MM.1S (cell line): ENCODE measurements at regions not wholly inside any gene's neighbourhood (a gene's known extent, or its start where the extent isn't known, plus 50 kb on each side); places are given as distances from the start of the nearest gene placed in this dataset.

Experiments used
- DNase-seq: peaks from one replicate; pipeline ENCODE4 v3.0.0-alpha.2; 2015
- H2AFZ ChIP-seq: fragments of 300-600 bp; sonication (generic); 2 replicates; pipeline ENCODE4 v1.6.0; 2016; ENCODE audit warnings: antibody characterized with exemption, low read length
- H3F3A ChIP-seq: fragments of 300-600 bp; sonication (generic); 2 replicates; pipeline ENCODE4 v1.6.1; 2016; ENCODE audit warnings: mild to moderate bottlenecking, antibody characterized with exemption, low read length, moderate library complexity, mixed read lengths; ENCODE audit not compliant: insufficient read depth
- H3K27ac ChIP-seq: fragments of 300-600 bp; sonication (generic); 2 replicates; pipeline ENCODE4 v1.5.1; 2016; ENCODE audit warnings: mild to moderate bottlenecking, low read length
- H3K27me3 ChIP-seq: fragments of 300-600 bp; sonication (generic); replicated peaks from 2 replicates; pipeline ENCODE4 v1.6.0; 2016; ENCODE audit warnings: low read length; ENCODE audit not compliant: insufficient read depth
- H3K36me3 ChIP-seq: fragments of 300-600 bp; sonication (generic); replicated peaks from 2 replicates; pipeline ENCODE4 v1.6.1; 2016; ENCODE audit warnings: mild to moderate bottlenecking, low read length, mixed read lengths; ENCODE audit not compliant: insufficient read depth
- H3K4me1 ChIP-seq: fragments of 300-600 bp; sonication (generic); 2 replicates; pipeline ENCODE4 v1.6.1; 2016; ENCODE audit warnings: low read length, mixed read lengths
- H3K4me2 ChIP-seq: fragments of 300-600 bp; sonication (generic); 2 replicates; pipeline ENCODE4 v1.6.0; 2016; ENCODE audit warnings: low read depth, low read length
- H3K4me3 ChIP-seq: fragments of 300-600 bp; sonication (generic); 2 replicates; pipeline ENCODE4 v1.5.1; 2016; ENCODE audit warnings: low read length, mixed read lengths
- H3K79me2 ChIP-seq: fragments of 300-600 bp; sonication (generic); 2 replicates; pipeline ENCODE4 v1.6.1; 2016; ENCODE audit warnings: mixed run types, low read length, mixed read lengths
- H3K9ac ChIP-seq: fragments of 300-600 bp; sonication (generic); 2 replicates; pipeline ENCODE4 v1.6.1; 2016; ENCODE audit warnings: low read length, mixed read lengths
- H3K9me2 ChIP-seq: fragments of 300-600 bp; sonication (generic); replicated peaks from 2 replicates; pipeline ENCODE4 v1.6.1; 2016; ENCODE audit warnings: mild to moderate bottlenecking, low read length, mixed read lengths; ENCODE audit not compliant: insufficient read depth
- H3K9me3 ChIP-seq: fragments of 300-600 bp; sonication (generic); replicated peaks from 2 replicates; pipeline ENCODE4 v1.6.1; 2016; ENCODE audit warnings: mild to moderate bottlenecking, low read length, mixed read lengths; ENCODE audit not compliant: insufficient read depth
- H4K20me1 ChIP-seq: fragments of 300-600 bp; sonication (generic); 2 replicates; pipeline ENCODE4 v1.6.1; 2016; ENCODE audit warnings: mild to moderate bottlenecking, low read length, moderate library complexity, mixed read lengths; ENCODE audit not compliant: insufficient read depth
- EZH2 ChIP-seq: fragments of 300-600 bp; sonication (generic); optimal IDR thresholded peaks from 2 replicates; pipeline ENCODE3; 2017; ENCODE audit warnings: low read depth, mild to moderate bottlenecking, antibody characterized with exemption, low read length, mixed read lengths
- EZH2phosphoT487 ChIP-seq: fragments of 300-600 bp; sonication (generic); IDR thresholded peaks from 2 replicates; pipeline ENCODE4 v1.6.1; 2018; ENCODE audit warnings: antibody characterized with exemption, low read length
- TF ChIP-seq, protein P1 (sequence below): fragments of 300-600 bp; sonication (generic); IDR thresholded peaks from 2 replicates; pipeline ENCODE4 v1.5.1; 2016; ENCODE audit warnings: antibody characterized with exemption, low read length, mixed read lengths

DNA sequence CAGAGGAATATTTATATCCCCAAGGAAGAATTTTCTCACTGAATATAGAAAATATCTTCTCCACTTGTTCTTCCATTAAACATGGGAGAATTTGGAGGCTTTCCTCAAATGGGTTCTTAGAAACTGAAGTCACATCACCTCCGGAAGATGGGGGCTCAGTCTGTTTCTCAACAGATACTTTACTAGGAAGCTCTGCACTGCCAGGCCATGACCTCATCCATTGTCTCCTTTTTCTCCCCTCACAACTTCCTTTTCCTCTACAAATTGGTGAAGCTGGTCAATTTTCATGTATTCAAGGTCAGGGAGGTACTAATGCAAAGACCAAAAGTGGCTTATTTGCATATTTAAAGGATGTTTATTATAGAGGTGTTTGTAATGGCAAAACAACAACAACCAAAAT is 173.1 kb downstream of the RNF152 start:
- H3K4me3 ChIP-seq = no peak overlapping the region
- no peaks in the 10 kb centered on the region for H3K9me2 ChIP-seq
- H3K9ac ChIP-seq = no peak overlapping the region
- no peaks in the 10 kb centered on the region for H3K9me3 ChIP-seq
- H2AFZ ChIP-seq = no peak overlapping the region
- no peaks in the 10 kb centered on the region for H3K79me2 ChIP-seq
- H4K20me1 ChIP-seq = no peaks in the 10 kb centered on the region
- TF ChIP-seq EZH2phosphoT487 = no peak
- TF ChIP-seq, protein P1, sequence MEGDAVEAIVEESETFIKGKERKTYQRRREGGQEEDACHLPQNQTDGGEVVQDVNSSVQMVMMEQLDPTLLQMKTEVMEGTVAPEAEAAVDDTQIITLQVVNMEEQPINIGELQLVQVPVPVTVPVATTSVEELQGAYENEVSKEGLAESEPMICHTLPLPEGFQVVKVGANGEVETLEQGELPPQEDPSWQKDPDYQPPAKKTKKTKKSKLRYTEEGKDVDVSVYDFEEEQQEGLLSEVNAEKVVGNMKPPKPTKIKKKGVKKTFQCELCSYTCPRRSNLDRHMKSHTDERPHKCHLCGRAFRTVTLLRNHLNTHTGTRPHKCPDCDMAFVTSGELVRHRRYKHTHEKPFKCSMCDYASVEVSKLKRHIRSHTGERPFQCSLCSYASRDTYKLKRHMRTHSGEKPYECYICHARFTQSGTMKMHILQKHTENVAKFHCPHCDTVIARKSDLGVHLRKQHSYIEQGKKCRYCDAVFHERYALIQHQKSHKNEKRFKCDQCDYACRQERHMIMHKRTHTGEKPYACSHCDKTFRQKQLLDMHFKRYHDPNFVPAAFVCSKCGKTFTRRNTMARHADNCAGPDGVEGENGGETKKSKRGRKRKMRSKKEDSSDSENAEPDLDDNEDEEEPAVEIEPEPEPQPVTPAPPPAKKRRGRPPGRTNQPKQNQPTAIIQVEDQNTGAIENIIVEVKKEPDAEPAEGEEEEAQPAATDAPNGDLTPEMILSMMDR = no peak
- TF ChIP-seq EZH2 = no peak
- no peak overlapping the region for H3K4me2 ChIP-seq
- no peaks in the 10 kb centered on the region for H3K36me3 ChIP-seq
- DNase-seq = no peak
- H3K4me1 ChIP-seq = no peaks in the 10 kb centered on the region
- no peaks in the 10 kb centered on the region for H3F3A ChIP-seq
- no peaks in the 10 kb centered on the region for H3K27me3 ChIP-seq
- H3K27ac ChIP-seq = no peak overlapping the region

DNA sequence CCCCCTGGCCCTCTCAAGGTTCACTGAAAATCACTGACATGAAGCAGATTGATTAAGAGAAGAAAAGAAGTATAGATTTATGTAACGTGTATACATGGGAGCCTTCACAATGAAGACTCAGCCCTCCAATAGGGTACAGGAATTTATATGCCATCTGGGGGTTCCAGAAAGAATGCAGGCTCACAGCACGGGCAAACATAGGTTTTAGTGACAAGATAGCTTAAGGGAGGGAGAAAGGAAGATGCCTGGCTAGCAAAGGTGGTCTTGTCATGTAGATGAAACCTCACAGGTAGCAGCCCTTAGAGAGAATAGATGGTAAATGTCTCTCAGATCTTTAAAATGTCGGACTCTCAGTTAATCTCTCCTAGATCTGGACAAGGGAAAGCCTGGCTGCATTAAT is 173.9 kb downstream of the RNF152 start:
- H3K36me3 ChIP-seq = no peaks in the 10 kb centered on the region
- H2AFZ ChIP-seq = no peak overlapping the region

GRCh38 chr18:61714421-61714820 is 178.4 kb downstream of the RNF152 start:
- H3K4me1 ChIP-seq = no peaks in the 10 kb centered on the region
- TF ChIP-seq, protein P1 = no peak
- no peak overlapping the region for H3K4me3 ChIP-seq
- no peaks in the 10 kb centered on the region for H3K9me2 ChIP-seq
- no peaks in the 10 kb centered on the region for H3K27me3 ChIP-seq
- no peak for DNase-seq
- no peak overlapping the region for H2AFZ ChIP-seq
- no peaks in the 10 kb centered on the region for H3K79me2 ChIP-seq
- H3K9ac ChIP-seq = no peak overlapping the region
- H3K9me3 ChIP-seq = no peaks in the 10 kb centered on the region
- H3K27ac ChIP-seq = no peak overlapping the region
- H3F3A ChIP-seq = no peaks in the 10 kb centered on the region
- H3K36me3 ChIP-seq = no peaks in the 10 kb centered on the region
- H4K20me1 ChIP-seq = no peaks in the 10 kb centered on the region
- no peak overlapping the region for H3K4me2 ChIP-seq

More for the DNA sequence above, 173.9 kb downstream of the RNF152 start:
- Histone ChIP-seq H3F3A (no peaks in the 10 kb centered on the region), H3K79me2 (no peaks in the 10 kb centered on the region), H3K4me2 (no peak overlapping the region), H3K9me2 (no peaks in the 10 kb centered on the region), H3K9ac (no peak overlapping the region), H3K27ac (no peak overlapping the region), H4K20me1 (no peaks in the 10 kb centered on the region), H3K27me3 (no peaks in the 10 kb centered on the region), H3K4me1 (no peaks in the 10 kb centered on the region), H3K4me3 (no peak overlapping the region), H3K9me3 (no peaks in the 10 kb centered on the region)
- no peak for DNase-seq
- TF ChIP-seq EZH2 (no peak), EZH2phosphoT487 (no peak)
- TF ChIP-seq, protein P1 = no peak

DNA sequence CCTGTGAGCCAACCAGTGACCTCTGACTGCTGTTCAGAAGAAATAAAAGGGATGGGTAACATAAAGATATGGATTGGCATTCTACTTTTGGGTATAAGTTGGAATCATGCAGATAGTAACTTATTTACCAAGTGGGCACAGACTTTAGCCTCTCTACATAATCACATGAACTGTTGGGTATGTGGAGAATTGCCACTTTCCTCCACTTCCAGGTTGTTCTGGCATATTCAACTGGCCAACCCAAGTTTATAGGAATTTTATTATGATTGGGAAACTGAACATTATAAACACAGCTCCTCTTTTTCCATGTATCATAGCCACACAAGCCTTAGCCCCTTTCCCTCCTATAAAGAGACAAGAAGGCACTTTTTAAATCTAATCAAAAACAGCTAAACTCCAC is 179.3 kb downstream of the RNF152 start:
- no peak overlapping the region for H2AFZ ChIP-seq
- H3K9me3 ChIP-seq = no peaks in the 10 kb centered on the region
- no peaks in the 10 kb centered on the region for H3K4me1 ChIP-seq
- no peak overlapping the region for H3K9ac ChIP-seq
- H3F3A ChIP-seq = no peaks in the 10 kb centered on the region
- H3K27me3 ChIP-seq = no peaks in the 10 kb centered on the region
- H3K79me2 ChIP-seq = no peaks in the 10 kb centered on the region
- no peaks in the 10 kb centered on the region for H4K20me1 ChIP-seq
- no peak overlapping the region for H3K4me3 ChIP-seq
- no peak overlapping the region for H3K27ac ChIP-seq
- H3K9me2 ChIP-seq = no peaks in the 10 kb centered on the region
- DNase-seq = no peak
- TF ChIP-seq EZH2 (no peak), EZH2phosphoT487 (no peak)
- TF ChIP-seq, protein P1 = no peak
- H3K36me3 ChIP-seq = no peaks in the 10 kb centered on the region
- H3K4me2 ChIP-seq = no peak overlapping the region
